ENCODE measurements at regions not wholly inside any gene's neighbourhood (a gene's known extent, or its start where the extent isn't known, plus 50 kb on each side); places are given as distances from the start of the nearest gene placed in this dataset.

- TF ChIP-seq, protein P1, sequence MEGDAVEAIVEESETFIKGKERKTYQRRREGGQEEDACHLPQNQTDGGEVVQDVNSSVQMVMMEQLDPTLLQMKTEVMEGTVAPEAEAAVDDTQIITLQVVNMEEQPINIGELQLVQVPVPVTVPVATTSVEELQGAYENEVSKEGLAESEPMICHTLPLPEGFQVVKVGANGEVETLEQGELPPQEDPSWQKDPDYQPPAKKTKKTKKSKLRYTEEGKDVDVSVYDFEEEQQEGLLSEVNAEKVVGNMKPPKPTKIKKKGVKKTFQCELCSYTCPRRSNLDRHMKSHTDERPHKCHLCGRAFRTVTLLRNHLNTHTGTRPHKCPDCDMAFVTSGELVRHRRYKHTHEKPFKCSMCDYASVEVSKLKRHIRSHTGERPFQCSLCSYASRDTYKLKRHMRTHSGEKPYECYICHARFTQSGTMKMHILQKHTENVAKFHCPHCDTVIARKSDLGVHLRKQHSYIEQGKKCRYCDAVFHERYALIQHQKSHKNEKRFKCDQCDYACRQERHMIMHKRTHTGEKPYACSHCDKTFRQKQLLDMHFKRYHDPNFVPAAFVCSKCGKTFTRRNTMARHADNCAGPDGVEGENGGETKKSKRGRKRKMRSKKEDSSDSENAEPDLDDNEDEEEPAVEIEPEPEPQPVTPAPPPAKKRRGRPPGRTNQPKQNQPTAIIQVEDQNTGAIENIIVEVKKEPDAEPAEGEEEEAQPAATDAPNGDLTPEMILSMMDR (IDR thresholded peaks at IDR 0.05; ENCODE audit: insufficient read depth, low read depth, low read length) = no peak
- Histone ChIP-seq H3K36me3 (ENCODE audit: control insufficient read depth, insufficient read depth, low read length) (no peaks in the 10 kb centered on the region), H3K27me3 (ENCODE audit: control insufficient read depth, insufficient read depth, low read length) (peaks cover 10% of the 10 kb centered on the region), H3K4me3 (ENCODE audit: low read depth, low read length) (no peak overlapping the region)
- ChIA-PET POLR2A (no interaction called here), CTCF (no interaction called here)
- no peak for DNase-seq (ENCODE audit: low read depth)
Observed at GRCh38 chr12:95397571-95397970, 76.4 kb upstream of the METAP2 start.

GRCh38 chr12:95402096-95402495 is 71.9 kb upstream of the METAP2 start:
- Histone ChIP-seq H3K4me3 (ENCODE audit: low read depth, low read length) (no peak overlapping the region), H3K36me3 (ENCODE audit: control insufficient read depth, insufficient read depth, low read length) (no peaks in the 10 kb centered on the region), H3K27me3 (ENCODE audit: control insufficient read depth, insufficient read depth, low read length) (peaks cover 10% of the 10 kb centered on the region)
- POLR2A ChIA-PET = no interaction called here
- TF ChIP-seq, protein P1 (IDR thresholded peaks at IDR 0.05; ENCODE audit: insufficient read depth, low read depth, low read length) = no peak
- DNase-seq (ENCODE audit: low read depth) = no peak
- CTCF ChIA-PET = no interaction called here

DNA sequence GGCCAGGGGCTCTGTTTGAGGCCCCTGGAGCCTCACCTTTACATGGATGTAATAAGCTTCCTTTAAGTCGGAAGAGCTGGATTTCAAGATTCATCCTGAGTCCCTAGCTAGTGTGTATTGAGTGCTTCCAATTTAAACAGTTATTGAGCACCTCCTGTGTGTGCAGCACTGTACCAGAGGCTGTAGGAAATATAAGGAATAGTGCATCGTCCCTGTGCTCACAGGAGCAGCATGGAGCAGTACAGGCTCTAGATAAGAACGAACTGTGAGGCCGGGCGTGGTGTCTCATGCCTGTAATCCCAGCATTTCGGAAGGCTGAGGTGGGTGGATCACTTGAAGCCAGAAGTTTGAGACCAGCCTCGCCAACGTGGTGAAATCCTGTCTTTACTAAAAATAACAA is 65.8 kb upstream of the METAP2 start:
- POLR2A ChIA-PET = no interaction called here
- CTCF ChIA-PET = no interaction called here
- H3K4me3 ChIP-seq (ENCODE audit: low read depth, low read length) = no peak overlapping the region
- TF ChIP-seq, protein P1 (IDR thresholded peaks at IDR 0.05; ENCODE audit: insufficient read depth, low read depth, low read length) = no peak
- H3K36me3 ChIP-seq (ENCODE audit: control insufficient read depth, insufficient read depth, low read length) = no peaks in the 10 kb centered on the region
- H3K27me3 ChIP-seq (ENCODE audit: control insufficient read depth, insufficient read depth, low read length) = peaks cover 4% of the 10 kb centered on the region; the same call in 1 of the 2 replicates
- no peak for DNase-seq (ENCODE audit: low read depth)

- no peak for DNase-seq (ENCODE audit: low read depth)
- POLR2A ChIA-PET = interaction anchor here (0.7 kb wide), 1 partner anchor 294 kb away, joined by 3 read pairs; no protein-coding TSS in a partner anchor
- TF ChIP-seq, protein P1 (IDR thresholded peaks at IDR 0.05; ENCODE audit: insufficient read depth, low read depth, low read length) = no peak
- Histone ChIP-seq H3K4me3 (ENCODE audit: low read depth, low read length) (no peak overlapping the region), H3K27me3 (ENCODE audit: control insufficient read depth, insufficient read depth, low read length) (peaks cover 4% of the 10 kb centered on the region; the same call in 1 of the 2 replicates), H3K36me3 (ENCODE audit: control insufficient read depth, insufficient read depth, low read length) (no peaks in the 10 kb centered on the region)
- CTCF ChIA-PET = no interaction called here
Observed at GRCh38 chr12:95411057-95411456, 62.9 kb upstream of the METAP2 start.

DNA sequence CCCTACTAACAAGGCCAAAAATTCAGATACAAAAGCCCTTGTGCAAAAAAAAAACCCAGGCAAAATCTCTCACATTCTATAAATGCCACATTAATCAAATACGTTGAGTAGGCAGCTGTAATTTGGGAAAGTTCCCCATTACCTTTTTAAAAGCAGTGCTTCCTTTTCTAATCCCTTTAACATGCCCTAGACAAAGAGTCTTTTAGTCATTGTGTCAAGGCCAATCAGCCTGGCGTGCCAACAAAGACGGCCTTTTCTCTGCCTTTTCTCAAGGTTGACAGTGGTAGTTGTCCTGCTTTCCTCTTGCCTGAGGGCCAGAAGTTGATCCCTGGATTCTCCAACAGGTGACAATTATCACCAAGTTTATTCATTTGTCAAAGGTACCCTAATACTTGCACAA is 62.5 kb upstream of the METAP2 start:
- ChIA-PET POLR2A (interaction anchor here (0.7 kb wide), 1 partner anchor 294 kb away, joined by 3 read pairs; no protein-coding TSS in a partner anchor), CTCF (no interaction called here)
- H3K4me3 ChIP-seq (ENCODE audit: low read depth, low read length) = no peak overlapping the region
- TF ChIP-seq, protein P1 (IDR thresholded peaks at IDR 0.05; ENCODE audit: insufficient read depth, low read depth, low read length) = no peak
- H3K36me3 ChIP-seq (ENCODE audit: control insufficient read depth, insufficient read depth, low read length) = no peaks in the 10 kb centered on the region
- H3K27me3 ChIP-seq (ENCODE audit: control insufficient read depth, insufficient read depth, low read length) = peaks cover 4% of the 10 kb centered on the region; the same call in 1 of the 2 replicates
- no peak for DNase-seq (ENCODE audit: low read depth)

Measured in BJ (cell line).